NCI-H748 (cell line): ENCODE measurements at regions not wholly inside any gene's neighbourhood (a gene's known extent, or its start where the extent isn't known, plus 50 kb on each side); places are given as distances from the start of the nearest gene placed in this dataset.

Experiments
- DNase-seq: peaks from one replicate; lab custom pipeline; 2025; ENCODE audit not compliant: unreplicated experiment; lab: John Stamatoyannopoulos, UW

- no peak for DNase-seq
These were observed 256.6 kb downstream of the CNTN3 start for GRCh38 chr3:74357881-74358280.

- peak; percentile 9 for DNase-seq
These were observed 261.4 kb downstream of the CNTN3 start for GRCh38 chr3:74353039-74353438.

GRCh38 chr3:74352166-74352565, 262.3 kb downstream of the CNTN3 start:
- DNase-seq = no peak

GRCh38 chr3:74351213-74351612, 263.2 kb downstream of the CNTN3 start:
- no peak for DNase-seq

DNA sequence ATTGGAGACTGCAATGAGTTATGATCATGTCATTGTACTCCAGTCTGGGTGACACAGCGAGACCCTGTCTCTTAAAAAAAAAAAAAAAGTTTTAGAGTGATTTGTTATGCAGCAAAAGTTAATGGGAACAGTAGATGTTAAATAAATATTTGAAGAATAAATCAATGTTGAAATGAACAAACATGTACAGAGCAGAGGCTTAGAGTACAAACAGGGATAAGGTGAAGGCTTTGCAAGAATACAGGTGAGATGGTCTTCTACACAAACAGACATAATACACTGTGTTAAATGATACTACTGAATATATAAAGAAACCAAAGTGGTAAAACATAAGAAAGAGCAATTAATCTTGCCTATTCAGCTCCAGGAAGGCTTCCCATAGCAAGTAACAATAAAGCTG, 265.4 kb downstream of the CNTN3 start:
- no peak for DNase-seq

DNA sequence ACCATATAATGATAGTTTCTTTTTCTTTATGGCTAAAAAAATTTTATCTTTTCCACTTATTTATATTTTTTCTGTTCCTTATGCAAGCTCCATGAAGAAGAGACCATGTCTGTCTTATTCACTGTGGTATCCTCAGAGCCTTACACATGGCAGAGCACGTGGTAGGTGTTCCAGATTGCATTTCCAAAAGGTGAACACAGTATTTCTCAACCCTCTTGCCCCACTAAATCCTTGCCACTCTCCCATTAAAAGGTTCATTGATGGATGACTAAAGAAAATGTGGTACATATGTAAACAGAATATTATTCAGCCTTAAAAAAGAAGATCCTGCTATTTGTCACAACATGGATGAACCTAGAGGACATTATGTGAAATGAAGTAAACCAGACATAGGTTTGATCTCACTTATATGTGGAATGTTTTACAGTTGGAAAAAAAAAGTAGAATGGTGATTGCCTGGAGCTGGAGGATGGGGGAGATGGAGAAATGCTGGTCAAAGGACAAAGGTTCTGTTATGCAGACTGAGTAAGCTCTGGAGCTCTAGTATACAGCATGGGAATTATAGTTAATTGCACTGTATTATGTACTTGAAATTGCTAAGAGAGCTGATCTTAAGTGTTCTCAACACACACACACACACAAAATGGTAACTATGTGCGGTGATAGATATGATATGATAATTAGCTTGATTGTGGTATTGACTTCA, 266.7 kb downstream of the CNTN3 start:
- DNase-seq = no peak

DNA sequence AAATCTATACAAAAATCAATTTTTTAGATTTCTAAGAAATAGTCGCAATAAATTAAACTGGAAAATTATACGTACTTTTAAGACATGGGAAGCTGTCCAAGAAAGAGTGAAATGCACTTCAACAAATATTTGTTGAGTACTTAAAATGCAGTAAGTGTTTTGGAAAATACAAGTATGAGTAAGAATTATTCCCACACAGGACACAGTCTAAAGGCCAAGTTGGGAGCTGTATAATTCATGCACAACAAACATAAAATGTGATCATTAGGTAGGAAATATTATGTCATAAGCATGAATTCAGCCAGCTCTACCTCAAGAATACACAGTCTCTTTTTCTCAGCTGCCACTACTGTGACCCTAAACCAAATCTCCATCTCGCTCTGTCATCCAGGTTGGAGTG, 267.6 kb downstream of the CNTN3 start:
- DNase-seq = no peak

DNA sequence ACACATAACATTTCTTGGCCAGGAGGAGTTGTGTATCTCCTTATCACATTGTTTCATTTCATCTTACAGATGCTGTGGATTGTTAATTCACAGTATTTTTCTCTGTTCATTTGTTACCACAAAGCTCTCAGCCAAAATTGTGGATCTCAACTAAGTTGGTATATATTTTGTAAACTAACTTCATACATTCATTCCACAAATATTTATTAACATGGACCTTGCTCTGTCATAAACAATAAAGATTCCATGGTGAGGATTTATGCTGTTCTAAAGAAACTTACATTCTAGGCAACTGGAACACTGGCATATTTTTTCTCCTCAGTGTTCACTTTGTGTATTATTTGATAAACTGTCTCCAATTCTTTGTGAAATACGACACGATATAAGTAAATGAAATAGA, 268.8 kb downstream of the CNTN3 start:
- DNase-seq = no peak

DNA sequence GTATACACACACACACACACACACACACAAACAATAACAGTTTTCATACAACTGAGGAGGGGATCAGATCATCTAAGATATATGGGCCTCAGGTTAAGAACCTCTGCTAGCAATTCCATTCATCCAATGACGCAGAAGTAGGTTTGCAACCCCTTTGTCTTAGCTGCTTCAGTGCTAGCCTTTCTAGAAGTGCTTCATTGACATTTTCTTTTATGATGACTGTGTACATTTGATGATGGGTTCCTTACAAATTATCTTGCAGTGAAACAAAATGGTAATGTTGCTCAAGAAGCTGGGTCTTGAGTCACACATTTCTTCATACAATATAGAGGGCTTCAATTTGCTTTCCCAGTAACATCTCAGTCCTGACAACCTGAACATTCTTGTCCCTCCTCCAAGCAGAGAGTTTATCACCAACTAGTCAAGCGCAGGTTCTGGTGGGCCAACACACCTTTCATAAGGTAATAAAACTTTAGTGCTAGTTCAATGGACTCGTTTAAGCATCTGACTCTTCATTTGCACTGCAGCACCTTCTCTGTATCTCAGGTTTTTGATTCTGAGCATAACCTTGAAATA, 269.5 kb downstream of the CNTN3 start:
- DNase-seq = no peak

- no peak for DNase-seq
These were observed 271.1 kb downstream of the CNTN3 start for GRCh38 chr3:74343391-74343790.

DNA sequence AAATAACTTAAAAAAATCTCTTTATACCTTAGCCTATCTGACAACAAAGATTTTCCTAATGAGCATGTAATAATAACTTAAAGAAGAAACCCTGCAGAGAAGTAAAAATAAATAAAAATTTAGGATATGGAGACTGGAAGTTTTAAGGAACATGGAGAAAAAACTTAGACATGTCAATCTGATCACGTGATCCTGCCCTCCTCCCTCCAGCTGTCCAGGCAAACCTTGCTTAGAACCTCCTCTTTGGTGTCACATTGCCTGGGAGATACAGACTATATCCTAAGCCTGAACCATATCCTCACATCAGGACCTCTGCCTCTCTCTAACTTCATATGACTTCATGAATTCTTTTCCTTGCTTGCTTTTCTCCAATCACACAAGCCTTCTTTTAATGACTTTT, 275.5 kb downstream of the CNTN3 start:
- DNase-seq = no peak

DNA sequence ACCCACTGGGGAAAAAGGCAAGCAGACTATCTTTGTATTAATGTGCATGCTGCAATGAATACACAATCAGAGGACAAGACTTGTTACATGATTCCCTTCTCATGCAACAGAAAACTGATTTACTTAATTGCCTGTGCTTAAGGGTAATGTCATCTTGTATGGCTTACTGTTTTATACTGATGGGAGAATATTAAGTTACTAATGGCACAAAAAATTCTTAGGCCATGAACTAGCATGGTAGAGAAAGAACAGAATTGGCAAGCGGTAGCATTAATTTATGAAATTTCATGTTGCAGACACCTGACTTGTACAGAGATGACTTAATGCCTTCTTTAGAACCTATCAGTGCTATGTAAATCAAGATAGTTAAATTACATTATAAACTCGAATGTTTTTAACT, 282.3 kb downstream of the CNTN3 start:
- DNase-seq = no peak

DNA sequence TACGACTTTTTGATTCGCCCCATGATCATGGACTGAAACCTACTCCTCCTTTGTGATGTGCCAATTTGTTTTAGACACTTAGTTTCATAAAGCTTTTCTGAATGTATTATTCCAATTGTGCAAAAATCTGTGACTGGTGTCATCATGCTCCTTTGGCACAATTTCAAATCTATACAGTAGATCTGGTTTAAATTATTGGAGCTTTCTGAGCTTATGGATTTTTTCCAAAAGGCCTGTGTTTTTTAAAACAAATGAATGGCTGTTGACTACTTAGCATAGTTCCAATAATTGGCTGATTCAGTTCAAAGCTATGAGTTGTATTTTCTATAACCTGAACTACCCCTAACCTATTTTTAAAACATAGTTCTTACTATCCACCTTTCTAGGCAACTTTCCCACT, 282.7 kb downstream of the CNTN3 start:
- DNase-seq = no peak

DNA sequence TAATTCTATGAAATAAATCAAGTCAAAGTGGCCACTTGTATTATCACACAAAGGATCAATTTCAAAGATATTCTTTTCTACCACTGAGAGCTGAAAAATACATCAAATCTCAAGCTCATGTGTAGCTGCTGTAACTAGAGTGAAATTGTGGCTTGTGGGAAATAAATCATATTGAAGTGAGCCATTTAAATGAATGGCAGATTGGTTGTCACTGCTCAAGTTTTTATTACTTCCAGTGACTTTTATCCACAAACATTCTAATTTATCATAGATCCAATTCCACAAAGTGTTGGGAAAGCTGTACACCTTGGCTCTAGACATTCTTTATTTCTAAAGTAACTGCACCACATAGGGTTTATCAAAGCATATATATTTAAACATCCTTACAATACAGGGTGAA, 285.4 kb downstream of the CNTN3 start:
- no peak for DNase-seq

DNA sequence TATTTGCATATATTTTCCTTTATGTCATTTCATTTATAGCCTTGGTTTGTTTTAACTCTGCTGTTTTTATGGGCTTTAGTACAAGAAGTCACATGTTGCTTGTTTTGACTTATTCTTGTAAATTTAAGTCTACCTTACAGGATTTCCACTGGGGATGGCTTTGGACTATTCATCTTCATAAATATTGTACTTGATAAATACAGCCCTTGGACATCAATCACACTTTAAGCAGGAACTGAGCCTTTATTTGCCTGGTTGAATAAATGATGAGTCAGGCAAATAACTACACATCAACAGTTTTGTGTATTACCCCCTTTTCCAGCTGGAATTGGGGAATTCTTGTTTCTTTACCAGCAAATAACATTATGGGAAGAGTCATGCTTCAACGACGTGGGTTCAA, 286.0 kb downstream of the CNTN3 start:
- no peak for DNase-seq

DNA sequence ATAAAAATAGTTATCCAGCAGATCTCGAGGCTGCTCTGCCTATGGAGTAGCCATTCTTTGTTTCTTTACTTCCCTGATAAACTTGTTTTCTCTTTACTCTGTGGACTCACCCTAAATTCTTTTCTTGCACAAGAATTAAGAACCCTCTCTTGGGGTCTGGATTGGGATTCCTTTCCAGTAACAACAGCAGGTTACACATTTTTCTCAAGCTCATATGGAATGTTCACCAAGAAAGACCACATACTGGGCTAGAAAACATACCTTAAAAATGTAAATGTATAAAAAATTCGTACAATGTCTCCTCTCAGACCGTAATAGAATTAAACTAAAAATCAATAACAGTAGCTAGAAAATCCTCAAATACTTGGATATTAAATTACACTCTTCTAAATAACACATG, 299.2 kb downstream of the CNTN3 start:
- DNase-seq = no peak

DNA sequence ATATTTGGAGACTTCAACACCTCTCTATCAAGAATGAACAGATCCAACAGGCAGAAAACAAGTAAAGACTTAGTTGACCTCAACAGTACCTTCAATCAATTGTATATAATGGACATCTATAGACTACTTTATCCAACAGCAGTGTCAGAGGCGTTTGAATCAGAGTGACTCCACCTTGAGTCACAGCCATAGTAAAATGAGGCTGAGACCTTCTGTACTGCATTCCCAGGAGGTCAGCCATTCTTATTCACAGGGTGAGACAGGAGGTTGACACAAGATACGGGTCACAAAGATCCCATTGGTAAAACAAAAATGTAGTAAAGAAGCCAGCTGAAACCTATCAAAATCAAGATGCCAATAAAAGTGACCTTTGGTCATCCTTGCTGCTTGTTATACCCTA, 299.8 kb downstream of the CNTN3 start:
- no peak for DNase-seq

DNA sequence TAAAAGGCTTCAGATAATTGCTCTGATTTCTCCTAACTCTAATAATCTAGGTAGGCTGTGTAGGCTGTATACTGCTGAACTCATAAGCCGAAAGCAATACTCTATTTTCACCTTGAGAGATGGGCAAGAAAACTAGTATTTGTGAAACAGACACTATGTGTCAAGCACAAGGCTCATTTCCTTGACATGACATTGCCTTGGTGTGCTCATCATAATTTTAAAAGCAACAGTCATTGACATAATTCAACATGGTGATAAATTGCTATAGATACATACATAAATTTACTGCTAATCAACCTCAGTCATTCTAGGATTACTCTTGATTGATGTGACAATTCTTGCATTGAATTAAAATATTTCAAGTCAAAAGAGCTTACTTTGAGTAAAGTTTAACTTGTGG, 304.7 kb downstream of the CNTN3 start:
- no peak for DNase-seq

DNA sequence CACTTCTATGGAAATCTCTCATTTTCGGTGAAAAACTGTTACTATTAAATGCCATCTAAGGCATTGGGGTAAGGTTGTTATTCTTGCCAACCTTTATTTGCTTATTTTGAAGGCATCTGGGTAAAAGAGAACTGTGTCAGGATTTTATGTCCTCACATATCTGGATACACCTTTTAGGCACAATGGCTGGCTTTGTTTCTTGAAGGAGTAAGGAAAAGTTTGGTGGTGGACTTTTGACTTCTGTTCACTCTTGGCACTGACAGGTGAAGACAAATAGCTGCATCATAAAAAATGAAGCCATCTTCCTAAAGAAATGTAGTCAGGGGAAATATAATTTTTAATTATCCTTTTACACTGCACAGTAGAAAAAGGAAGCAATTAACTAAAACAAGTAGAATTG, 310.0 kb downstream of the CNTN3 start:
- no peak for DNase-seq

DNA sequence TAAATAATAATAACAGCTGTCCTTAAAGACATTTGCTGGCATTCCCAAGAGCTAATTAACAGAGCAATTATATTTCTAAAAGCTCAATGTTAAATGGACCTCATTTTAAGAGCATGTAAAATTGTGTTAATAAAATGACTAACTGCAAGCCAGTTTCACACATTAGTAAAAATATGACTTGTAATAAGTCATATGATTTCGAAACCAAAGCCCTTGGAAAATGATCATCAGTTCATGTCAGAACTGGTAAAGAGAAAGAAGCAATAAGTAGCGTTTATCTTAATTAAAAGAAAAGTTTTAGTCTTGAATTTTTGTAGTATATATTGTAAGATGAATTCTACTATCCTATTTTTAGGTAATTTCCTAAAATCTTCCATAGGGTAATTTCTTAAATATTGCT, 310.7 kb downstream of the CNTN3 start:
- DNase-seq = no peak

GRCh38 chr3:74302969-74303368, 311.5 kb downstream of the CNTN3 start:
- DNase-seq = no peak

GRCh38 chr3:74302281-74302680, 312.2 kb downstream of the CNTN3 start:
- no peak for DNase-seq

- DNase-seq = peak; percentile 56
These were observed 313.4 kb downstream of the CNTN3 start for GRCh38 chr3:74301056-74301455.
